ENCODE measurements at regions not wholly inside any gene's neighbourhood (a gene's known extent, or its start where the extent isn't known, plus 50 kb on each side); places are given as distances from the start of the nearest gene placed in this dataset.

GRCh38 chr1:90155721-90156487 is 161.0 kb downstream of the ZNF326 start:
- WGBS, 4 donors: 74 to 77% (median 75%) methylated on average over 1 to 2 of the region's 2 CpGs
- H3K4me3 ChIP-seq: no peak overlapping the region
- H3K27me3 ChIP-seq: no peaks in the 10 kb centered on the region

GRCh38 chr1:90154711-90155110 is 159.8 kb downstream of the ZNF326 start:
- no peak overlapping the region for H3K4me3 ChIP-seq
- no peaks in the 10 kb centered on the region for H3K27me3 ChIP-seq
- H3K9me3 ChIP-seq (replicated peaks in 1 of 3): no peaks in the 10 kb centered on the region
- TF ChIP-seq CTCF (IDR thresholded peaks at IDR 0.05) (no peak), POLR2A (IDR thresholded peaks at IDR 0.05) (no peak)
- H3K27ac ChIP-seq: no peak overlapping the region
- no peaks in the 10 kb centered on the region for H3K36me3 ChIP-seq (replicated peaks in 1 of 2)
- H3K4me1 ChIP-seq (replicated peaks in 1 of 2): no peaks in the 10 kb centered on the region
- WGBS, 4 donors: 72 to 83% (median 79%) methylated on average over 4 of the region's 4 CpGs
- no peak for DNase-seq
- intact Hi-C loops (cut with DNase I): no loop called here

More at GRCh38 chr1:90155721-90156487, 161.0 kb downstream of the ZNF326 start:
- Histone ChIP-seq H3K36me3 (replicated peaks in 1 of 2) (no peaks in the 10 kb centered on the region), H3K27ac (no peak overlapping the region), H3K9me3 (replicated peaks in 1 of 3) (no peaks in the 10 kb centered on the region), H3K4me1 (replicated peaks in 1 of 2) (no peaks in the 10 kb centered on the region)
- DNase-seq: no peak
- intact Hi-C loops (cut with DNase I): no loop called here
- TF ChIP-seq CTCF (IDR thresholded peaks at IDR 0.05) (no peak), POLR2A (IDR thresholded peaks at IDR 0.05) (no peak)

GRCh38 chr1:90149101-90149500 is 154.2 kb downstream of the ZNF326 start:
- WGBS, 4 donors: 73 to 85% (median 81%) methylated on average over 6 of the region's 6 CpGs
- TF ChIP-seq CTCF (IDR thresholded peaks at IDR 0.05): no peak
- TF ChIP-seq POLR2A (IDR thresholded peaks at IDR 0.05): no peak
- Histone ChIP-seq H3K27me3 (no peaks in the 10 kb centered on the region), H3K36me3 (replicated peaks in 1 of 2) (no peaks in the 10 kb centered on the region), H3K9me3 (replicated peaks in 1 of 3) (no peaks in the 10 kb centered on the region), H3K27ac (no peak overlapping the region), H3K4me3 (no peak overlapping the region), H3K4me1 (replicated peaks in 1 of 2) (no peaks in the 10 kb centered on the region)
- DNase-seq: no peak
- intact Hi-C loops (cut with DNase I): no loop called here

- H3K27ac ChIP-seq: no peak overlapping the region
- H3K27me3 ChIP-seq: no peaks in the 10 kb centered on the region
- no peak for DNase-seq
- H3K4me3 ChIP-seq: no peak overlapping the region
- H3K36me3 ChIP-seq (replicated peaks in 1 of 2): no peaks in the 10 kb centered on the region
- intact Hi-C loops (cut with DNase I): no loop called here
- no peaks in the 10 kb centered on the region for H3K4me1 ChIP-seq (replicated peaks in 1 of 2)
- no peak for TF ChIP-seq POLR2A (IDR thresholded peaks at IDR 0.05)
- TF ChIP-seq CTCF (IDR thresholded peaks at IDR 0.05): no peak
- H3K9me3 ChIP-seq (replicated peaks in 1 of 3): no peaks in the 10 kb centered on the region
Observed at GRCh38 chr1:90147093-90147492, 152.2 kb downstream of the ZNF326 start.

Measured in adrenal gland (tissue), 9 donors.